Breast epithelium (tissue), 4 donors: ENCODE measurements at regions not wholly inside any gene's neighbourhood (a gene's known extent, or its start where the extent isn't known, plus 50 kb on each side); places are given as distances from the start of the nearest gene placed in this dataset.

Experiments
- DNase-seq, 2 donors: peaks; one replicate each; pipeline ENCODE4 v3.0.0-alpha.2; 2019; ENCODE audit warnings: low spot score in 2 of 2
- H3K27ac ChIP-seq, 2 donors: fragments of 200-600 bp; sonication (generic) in 1 of 2; one replicate each; pipeline ENCODE4 v1.5.1; 2016 to 2019; ENCODE audit warnings: mild to moderate bottlenecking in 1 of 2
- H3K27me3 ChIP-seq, 2 donors: fragments of 200-600 bp; sonication (generic) in 1 of 2; one replicate each; pipeline versions ENCODE4 v1.5.1 to v1.6.0; 2017 to 2019; ENCODE audit warnings: control low read depth in 1 of 2, mild to moderate bottlenecking in 1 of 2
- H3K36me3 ChIP-seq: fragments of 200-600 bp; one replicate; pipeline ENCODE4 v1.5.1; 2019
- H3K4me1 ChIP-seq, 2 donors: fragments of 200-600 bp; sonication (generic); one replicate each; pipeline ENCODE4 v1.5.1; 2016 to 2019; ENCODE audit warnings: control low read depth in 1 of 2
- H3K4me3 ChIP-seq, 3 donors: fragments of 200-600 bp; sonication (generic); 1 replicate in 2 of 3; 2 replicates in 1 of 3; pipeline ENCODE4 v1.5.1; 2016 to 2019; ENCODE audit warnings: mild to moderate bottlenecking in 3 of 3, moderate library complexity in 2 of 3
- H3K9me3 ChIP-seq, 2 donors: fragments of 200-600 bp; sonication (generic) in 1 of 2; one replicate each; pipeline ENCODE4 v1.5.1; 2016 to 2019; ENCODE audit warnings: control low read depth in 1 of 2
- CTCF ChIP-seq, 3 donors: fragments of 450-650 bp; IDR thresholded peaks; one replicate each; pipeline ENCODE4 v1.5.1; 2016 to 2017; ENCODE audit warnings: antibody characterized with exemption in 3 of 3, mild to moderate bottlenecking in 3 of 3, moderate library complexity in 3 of 3
- POLR2A ChIP-seq: fragments of 450-650 bp; IDR thresholded peaks from one replicate; pipeline ENCODE4 v1.6.1; 2016; ENCODE audit warnings: antibody characterized with exemption, mild to moderate bottlenecking, moderate library complexity
- POLR2AphosphoS5 ChIP-seq, 3 donors: sonication (generic); formaldehyde crosslinking; IDR thresholded peaks; one replicate each; pipeline ENCODE4 v1.6.1; 2017; ENCODE audit warnings: antibody characterized with exemption in 3 of 3
- intact Hi-C: fragments of 100-400 bp; cut with DNase I; formaldehyde crosslinking; loops from one replicate; pipeline ENCODE4 v1.15.1; 2023; ENCODE audit warnings: low total_unique reads

- no peak for DNase-seq
- intact Hi-C loops = no loop called here
- Histone ChIP-seq H3K4me1 (no peaks in the 10 kb centered on the region), H3K27ac (no peak overlapping the region), H3K9me3 (no peaks in the 10 kb centered on the region), H3K4me3 (no peak overlapping the region), H3K27me3 (no peaks in the 10 kb centered on the region), H3K36me3 (no peaks in the 10 kb centered on the region)
- no peak for TF ChIP-seq POLR2A
- no peak for TF ChIP-seq POLR2AphosphoS5 (IDR thresholded peaks at IDR 0.05)
- TF ChIP-seq CTCF (IDR thresholded peaks at IDR 0.05) = no peak
These were observed 134.5 kb upstream of the AADACL2 start for GRCh38 chr3:151599103-151599672.

DNA sequence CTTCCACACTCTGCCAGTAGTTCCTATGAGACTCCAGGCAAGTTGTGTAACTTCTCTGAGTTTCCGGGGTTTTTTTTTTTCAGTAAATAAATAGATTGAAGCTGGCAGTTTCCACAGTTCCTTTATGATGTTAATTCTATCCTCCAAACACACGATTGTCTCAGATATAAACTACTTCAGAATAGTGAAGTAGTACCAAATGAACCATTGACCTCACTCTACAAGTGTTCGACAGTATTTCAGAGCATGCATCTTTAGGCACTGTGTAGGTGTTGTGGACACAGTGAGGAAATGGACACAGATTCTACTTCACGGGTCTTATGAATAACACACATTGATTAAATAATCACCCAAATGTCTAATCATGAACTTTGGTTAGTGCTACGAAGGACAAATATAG is 136.1 kb upstream of the IGSF10 start:
- H3K27me3 ChIP-seq = no peaks in the 10 kb centered on the region
- H3K36me3 ChIP-seq = no peaks in the 10 kb centered on the region
- H3K9me3 ChIP-seq = no peaks in the 10 kb centered on the region
- H3K27ac ChIP-seq = no peak overlapping the region
- TF ChIP-seq CTCF (IDR thresholded peaks at IDR 0.05) (no peak), POLR2AphosphoS5 (IDR thresholded peaks at IDR 0.05) (no peak), POLR2A (no peak)
- no peak for DNase-seq
- H3K4me3 ChIP-seq = no peak overlapping the region
- H3K4me1 ChIP-seq = no peaks in the 10 kb centered on the region
- intact Hi-C loops = no loop called here

DNA sequence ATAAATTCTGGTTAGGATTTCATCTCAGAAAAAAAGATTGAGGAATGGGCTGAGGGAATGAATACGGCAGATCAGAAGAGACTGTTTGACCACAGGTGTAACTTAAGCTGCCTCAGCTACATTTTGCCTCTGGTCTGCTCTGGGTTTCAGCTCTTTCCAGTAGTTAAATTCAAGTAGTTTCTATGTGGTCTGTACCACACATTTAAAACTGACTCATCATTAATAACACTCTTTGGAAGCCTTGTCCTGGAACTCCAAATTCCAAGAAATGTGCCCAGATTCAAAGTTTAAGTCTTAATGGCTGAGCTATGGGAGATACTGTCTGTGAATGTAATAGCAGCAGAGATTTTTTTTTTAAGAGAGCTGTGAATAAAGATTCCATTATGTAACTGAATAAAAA is 133.1 kb upstream of the IGSF10 start:
- TF ChIP-seq POLR2A (no peak), CTCF (IDR thresholded peaks at IDR 0.05) (no peak), POLR2AphosphoS5 (IDR thresholded peaks at IDR 0.05) (no peak)
- Histone ChIP-seq H3K36me3 (no peaks in the 10 kb centered on the region), H3K4me1 (no peaks in the 10 kb centered on the region), H3K4me3 (no peak overlapping the region), H3K27ac (no peak overlapping the region), H3K9me3 (no peaks in the 10 kb centered on the region), H3K27me3 (no peaks in the 10 kb centered on the region)
- intact Hi-C loops = no loop called here
- DNase-seq = no peak

- TF ChIP-seq CTCF (IDR thresholded peaks at IDR 0.05) = no peak
- no peak for TF ChIP-seq POLR2A
- TF ChIP-seq POLR2AphosphoS5 (IDR thresholded peaks at IDR 0.05) = no peak
- intact Hi-C loops = no loop called here
- Histone ChIP-seq H3K9me3 (no peaks in the 10 kb centered on the region), H3K36me3 (no peaks in the 10 kb centered on the region), H3K4me3 (no peak overlapping the region), H3K4me1 (no peaks in the 10 kb centered on the region), H3K27me3 (no peaks in the 10 kb centered on the region), H3K27ac (no peak overlapping the region)
- DNase-seq = no peak
These were observed 131.4 kb upstream of the IGSF10 start for GRCh38 chr3:151592287-151592686.

GRCh38 chr3:151591441-151591840 is 130.6 kb upstream of the IGSF10 start:
- Histone ChIP-seq H3K36me3 (no peaks in the 10 kb centered on the region), H3K27ac (no peak overlapping the region), H3K4me1 (no peaks in the 10 kb centered on the region), H3K4me3 (no peak overlapping the region), H3K27me3 (no peaks in the 10 kb centered on the region), H3K9me3 (no peaks in the 10 kb centered on the region)
- DNase-seq = no peak
- TF ChIP-seq POLR2A = no peak
- no peak for TF ChIP-seq CTCF (IDR thresholded peaks at IDR 0.05)
- TF ChIP-seq POLR2AphosphoS5 (IDR thresholded peaks at IDR 0.05) = no peak
- intact Hi-C loops = no loop called here
